Right atrium auricular region (tissue), 2 donors: ENCODE measurements at regions not wholly inside any gene's neighbourhood (a gene's known extent, or its start where the extent isn't known, plus 50 kb on each side); places are given as distances from the start of the nearest gene placed in this dataset.
A peak's percentile ranks its signal among the peaks of the same experiment; 100 is the strongest.

ENCODE experiments used
- DNase-seq: peaks from one replicate; pipeline ENCODE4 v3.0.0-alpha.2; 2019; ENCODE audit warnings: low spot score
- H3K27ac ChIP-seq, 2 donors: fragments of 200-600 bp; sonication (generic); 1 replicate in 1 of 2; 2 replicates in 1 of 2; pipeline ENCODE4 v1.5.1; 2016 to 2019
- H3K27me3 ChIP-seq, 2 donors: fragments of 200-600 bp; sonication (generic); one replicate each; pipeline versions ENCODE4 v1.5.1 to v1.6.0; 2017 to 2019
- H3K36me3 ChIP-seq: fragments of 200-600 bp; sonication (generic); one replicate; pipeline ENCODE4 v1.5.1; 2016
- H3K4me1 ChIP-seq, 2 donors: fragments of 200-600 bp; sonication (generic); one replicate each; pipeline versions ENCODE4 v1.5.1 to v1.6.0; 2017 to 2019
- H3K4me3 ChIP-seq, 2 donors: fragments of 200-600 bp; sonication (generic); 1 replicate in 1 of 2; 2 replicates in 1 of 2; pipeline ENCODE4 v1.5.1; 2017 to 2019; ENCODE audit warnings: mild to moderate bottlenecking in 1 of 2, moderate library complexity in 1 of 2
- H3K9me3 ChIP-seq, 2 donors: fragments of 200-600 bp; sonication (generic); one replicate each; pipeline ENCODE4 v1.5.1; 2019
- CTCF ChIP-seq, 2 donors: fragments of 200-600 bp; sonication (generic); IDR thresholded peaks; one replicate each; pipeline ENCODE4 v1.5.1; 2019; ENCODE audit warnings: antibody characterized with exemption in 2 of 2

- no peaks in the 10 kb centered on the region for H3K4me1 ChIP-seq
- H3K9me3 ChIP-seq = peaks cover 4 to 13% of the 10 kb centered on the region in 2 donors
- H3K27ac ChIP-seq = no peak overlapping the region
- DNase-seq = peak; percentile 30
- H3K4me3 ChIP-seq = no peak overlapping the region
- no peaks in the 10 kb centered on the region for H3K36me3 ChIP-seq
- no peaks in the 10 kb centered on the region for H3K27me3 ChIP-seq
- TF ChIP-seq CTCF (IDR thresholded peaks at IDR 0.05) = no peak
Observed at GRCh38 chr14:104249089-104249488, 110.7 kb downstream of the KIF26A start.

DNA sequence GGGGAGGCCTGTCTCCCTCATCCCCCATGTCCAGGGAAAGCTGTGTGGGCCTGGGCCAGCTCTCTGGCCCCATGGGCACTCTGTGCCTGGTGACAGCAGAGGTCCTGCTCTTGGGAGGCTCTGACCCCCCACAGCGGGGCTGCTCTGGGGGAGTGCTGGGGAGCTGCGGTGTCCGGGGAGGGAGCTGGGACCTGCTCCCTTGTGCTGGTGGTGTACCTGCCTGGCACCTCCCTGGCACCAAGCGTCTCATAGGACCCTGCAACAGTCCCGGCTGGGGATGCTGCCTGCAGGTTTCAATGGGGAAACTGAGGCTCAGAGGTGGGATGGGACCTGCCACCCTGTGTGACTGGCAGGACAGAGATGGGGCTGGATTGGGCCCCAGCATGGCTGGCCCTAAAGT, 111.3 kb downstream of the KIF26A start:
- Histone ChIP-seq H3K4me1 (no peaks in the 10 kb centered on the region), H3K9me3 (peaks cover 4 to 13% of the 10 kb centered on the region in 2 donors), H3K4me3 (no peak overlapping the region), H3K27me3 (no peaks in the 10 kb centered on the region), H3K27ac (no peak overlapping the region), H3K36me3 (no peaks in the 10 kb centered on the region)
- DNase-seq = no peak
- TF ChIP-seq CTCF (IDR thresholded peaks at IDR 0.05) = no peak

DNA sequence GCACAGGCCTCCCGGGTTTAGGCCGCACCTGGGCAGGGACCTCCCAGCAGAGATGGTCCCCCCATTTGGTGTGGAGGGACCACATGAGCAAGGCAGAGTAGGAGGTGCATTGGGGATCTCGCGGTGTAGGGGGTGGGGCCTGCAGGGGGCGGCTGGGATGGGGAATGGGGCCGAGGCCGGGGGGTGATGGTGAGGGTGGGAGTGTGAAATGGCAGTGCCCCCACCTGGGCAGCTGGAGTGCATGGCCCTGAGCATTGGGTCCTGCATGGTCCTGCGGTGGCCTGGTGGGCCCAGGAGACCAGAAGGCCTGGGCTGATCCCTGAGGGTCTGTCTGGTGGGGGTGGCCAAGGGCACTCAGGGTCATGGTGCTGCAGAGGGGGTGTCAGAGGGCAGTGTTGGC, 111.8 kb downstream of the KIF26A start:
- TF ChIP-seq CTCF (IDR thresholded peaks at IDR 0.05) = no peak

DNA sequence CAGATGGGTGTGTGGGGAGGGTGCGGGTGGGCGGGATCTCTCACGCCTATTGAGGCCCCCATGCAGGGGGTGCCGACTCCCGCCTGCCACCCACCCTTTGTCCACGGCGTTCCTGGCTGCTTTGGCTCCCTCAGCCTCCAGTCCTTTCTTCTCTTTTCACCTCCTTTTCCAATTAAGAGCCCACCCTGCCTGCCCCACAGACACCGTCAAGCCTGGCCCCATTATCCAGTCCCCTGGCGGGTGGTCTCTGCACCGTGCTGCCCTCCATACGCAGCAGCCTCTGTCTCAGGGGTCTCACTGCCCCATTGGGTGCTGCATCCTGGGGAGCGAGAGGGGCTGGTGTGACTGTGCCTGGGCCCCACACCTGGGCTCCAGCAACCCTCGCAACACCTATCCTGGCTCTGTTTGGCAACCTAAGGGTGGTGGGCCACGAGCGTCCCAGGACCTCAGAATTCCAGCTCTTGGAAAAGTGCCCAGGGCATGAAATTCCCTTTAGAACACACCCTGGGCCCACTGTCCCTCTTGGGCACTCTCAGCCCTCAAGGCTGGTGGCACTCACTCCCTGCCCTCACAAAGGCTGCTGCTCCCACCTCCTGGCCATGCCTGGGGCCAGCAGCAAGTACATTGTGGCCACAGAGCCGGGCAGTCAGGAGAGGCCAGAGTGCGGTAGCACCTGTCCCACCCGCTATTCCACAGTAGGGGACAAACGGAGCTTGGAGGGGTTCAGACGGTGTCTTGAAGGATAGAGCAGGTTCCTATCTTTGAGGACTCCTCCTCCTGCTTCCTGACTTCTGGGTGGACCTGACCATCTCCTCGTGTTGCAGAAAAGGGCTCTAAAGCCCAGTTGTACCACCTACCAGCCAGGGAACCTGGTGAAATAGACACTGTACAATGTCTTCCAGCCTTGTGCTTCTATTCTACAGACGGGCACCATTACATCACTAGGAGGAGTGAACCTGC, 114.1 kb downstream of the KIF26A start:
- no peaks in the 10 kb centered on the region for H3K4me1 ChIP-seq
- no peak for TF ChIP-seq CTCF (IDR thresholded peaks at IDR 0.05)
- H3K4me3 ChIP-seq = no peak overlapping the region
- no peak for DNase-seq
- H3K27ac ChIP-seq = no peak overlapping the region
- H3K9me3 ChIP-seq = no peaks in the 10 kb centered on the region
- H3K27me3 ChIP-seq = no peaks in the 10 kb centered on the region
- H3K36me3 ChIP-seq = no peaks in the 10 kb centered on the region

More for the DNA sequence above, 111.8 kb downstream of the KIF26A start:
- H3K9me3 ChIP-seq = peaks cover 4 to 11% of the 10 kb centered on the region in 2 donors
- H3K4me3 ChIP-seq = no peak overlapping the region
- H3K4me1 ChIP-seq = no peaks in the 10 kb centered on the region
- no peaks in the 10 kb centered on the region for H3K36me3 ChIP-seq
- H3K27ac ChIP-seq = no peak overlapping the region
- DNase-seq = peak; percentile 32
- no peaks in the 10 kb centered on the region for H3K27me3 ChIP-seq

DNA sequence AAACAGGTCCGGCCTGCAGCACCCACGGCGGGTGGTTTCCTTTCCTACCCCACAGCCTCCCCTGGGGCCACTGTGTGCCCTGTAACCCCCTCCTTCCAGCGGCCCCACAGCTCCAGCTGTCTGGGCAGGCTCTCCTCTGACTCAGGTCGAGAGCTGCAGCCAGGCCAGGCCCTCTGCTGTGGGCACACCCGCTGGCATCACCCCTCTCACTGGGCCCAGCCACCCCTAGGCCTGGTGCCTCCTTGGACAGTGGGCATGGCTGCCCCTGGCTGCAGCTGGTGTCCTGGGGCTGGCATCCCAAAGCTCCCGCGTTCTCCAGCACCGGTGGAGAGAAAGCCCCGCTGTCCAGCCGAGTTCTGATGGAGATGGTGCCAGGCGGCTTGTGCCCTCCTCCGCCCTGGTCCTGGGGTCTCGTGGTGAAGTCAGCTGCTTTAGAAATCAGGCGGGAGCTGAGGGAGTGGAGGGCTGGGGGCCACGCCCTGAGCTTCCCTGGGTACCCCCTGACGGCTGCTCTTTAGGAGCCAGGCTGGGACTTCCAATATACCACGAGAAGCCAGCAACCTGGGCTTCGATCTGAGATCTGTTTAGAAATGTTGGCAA, 114.9 kb downstream of the KIF26A start:
- Histone ChIP-seq H3K27ac (no peak overlapping the region), H3K4me3 (no peak overlapping the region), H3K9me3 (no peaks in the 10 kb centered on the region), H3K36me3 (no peaks in the 10 kb centered on the region), H3K27me3 (no peaks in the 10 kb centered on the region), H3K4me1 (no peaks in the 10 kb centered on the region)
- peak; percentile 28 for DNase-seq
- no peak for TF ChIP-seq CTCF (IDR thresholded peaks at IDR 0.05)
